Karpas-422 (cell line): ENCODE measurements at regions not wholly inside any gene's neighbourhood (a gene's known extent, or its start where the extent isn't known, plus 50 kb on each side); places are given as distances from the start of the nearest gene placed in this dataset.
"Not testable (repeated sequence)": the region's sequence is repeated elsewhere in the genome, so short reads cannot be mapped to it uniquely, and the experiment has no call there.

ENCODE experiments used
- DNase-seq: peaks from one replicate; pipeline ENCODE4 v3.0.0-alpha.2; 2015
- H2AFZ ChIP-seq: fragments of 200-600 bp; sonication (generic); 2 replicates; pipeline ENCODE4 v1.6.1; 2014; ENCODE audit warnings: antibody characterized with exemption, low read length, mixed read lengths
- H3K27ac ChIP-seq: fragments of 200-600 bp; sonication (generic); 2 replicates; pipeline ENCODE4 v1.5.1; 2014; ENCODE audit warnings: mild to moderate bottlenecking, low read length, moderate library complexity
- H3K27me3 ChIP-seq: fragments of 200-600 bp; sonication (generic); 2 replicates; pipeline ENCODE4 v1.6.1; 2014; ENCODE audit warnings: low read length, mixed read lengths
- H3K36me3 ChIP-seq: fragments of 200-600 bp; sonication (generic); 2 replicates; pipeline ENCODE4 v1.6.1; 2014; ENCODE audit warnings: low read length, mixed read lengths; ENCODE audit not compliant: insufficient read depth
- H3K4me1 ChIP-seq: fragments of 200-600 bp; sonication (generic); 2 replicates; pipeline ENCODE4 v1.6.1; 2014; ENCODE audit warnings: mild to moderate bottlenecking, low read length, mixed read lengths
- H3K4me2 ChIP-seq: fragments of 200-600 bp; sonication (generic); 2 replicates; pipeline ENCODE4 v1.6.1; 2014; ENCODE audit warnings: low read length, low read depth, mild to moderate bottlenecking; ENCODE audit not compliant: poor library complexity, severe bottlenecking
- H3K4me3 ChIP-seq: fragments of 200-600 bp; sonication (generic); 2 replicates; pipeline ENCODE4 v1.5.1; 2014; ENCODE audit warnings: mild to moderate bottlenecking, antibody characterized with exemption, low read length, mixed read lengths
- H3K79me2 ChIP-seq: fragments of 200-600 bp; sonication (generic); 2 replicates; pipeline ENCODE4 v1.6.1; 2014; ENCODE audit warnings: mild to moderate bottlenecking, low read length, mixed read lengths
- H3K9ac ChIP-seq: fragments of 200-600 bp; sonication (generic); 2 replicates; pipeline ENCODE4 v1.6.0; 2014; ENCODE audit warnings: low read length
- H3K9me2 ChIP-seq: fragments of 200-600 bp; sonication (generic), shearing (Covaris generic); replicated peaks from 2 replicates; pipeline ENCODE4 v1.6.0; 2014; ENCODE audit warnings: mild to moderate bottlenecking, low read length, moderate library complexity; ENCODE audit not compliant: insufficient read depth
- H3K9me3 ChIP-seq: fragments of 300-700, 200-600 bp; sonication (generic); 2 replicates; pipeline ENCODE4 v1.6.1; 2014; ENCODE audit warnings: low read length, mixed read lengths
- H4K20me1 ChIP-seq: fragments of 200-600 bp; sonication (generic); 2 replicates; pipeline ENCODE4 v1.6.1; 2014; ENCODE audit warnings: mild to moderate bottlenecking, antibody characterized with exemption, low read length, low read depth; ENCODE audit not compliant: insufficient read depth

- no peak overlapping the region for H3K4me2 ChIP-seq
- H3K9ac ChIP-seq: no peak overlapping the region
- no peaks in the 10 kb centered on the region for H3K4me1 ChIP-seq
- H3K27me3 ChIP-seq: no peaks in the 10 kb centered on the region
- no peaks in the 10 kb centered on the region for H3K36me3 ChIP-seq
- H2AFZ ChIP-seq: no peak overlapping the region
- H3K27ac ChIP-seq: no peak overlapping the region
- H3K79me2 ChIP-seq: no peaks in the 10 kb centered on the region
- H4K20me1 ChIP-seq: no peaks in the 10 kb centered on the region
- DNase-seq: no peak
- H3K9me2 ChIP-seq: no peaks in the 10 kb centered on the region
- no peaks in the 10 kb centered on the region for H3K9me3 ChIP-seq
- H3K4me3 ChIP-seq: no peak overlapping the region
Observed at GRCh38 chr13:30520571-30520970, 54.8 kb upstream of the HMGB1 start.

DNA sequence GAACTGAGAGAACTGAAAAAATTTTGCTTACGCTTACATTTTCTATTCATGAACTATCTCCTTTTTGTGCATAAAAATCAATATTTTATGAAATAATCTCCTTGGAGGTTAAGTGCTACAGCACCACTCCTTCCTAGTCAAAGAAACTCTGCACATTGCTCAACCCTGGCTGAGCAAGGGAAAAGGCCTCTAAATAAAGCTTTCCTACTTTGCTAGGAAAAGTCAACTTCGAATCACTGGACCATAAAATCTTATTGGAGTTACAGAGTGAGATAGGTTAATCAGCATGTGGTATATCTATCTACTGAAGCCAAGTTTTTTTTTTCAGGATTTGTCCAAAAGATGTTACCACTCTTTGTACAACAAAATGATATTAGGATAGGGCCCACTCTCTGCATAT, 57.5 kb upstream of the HMGB1 start:
- H3K79me2 ChIP-seq: no peaks in the 10 kb centered on the region
- DNase-seq: no peak

GRCh38 chr13:30523817-30524216, 58.1 kb upstream of the HMGB1 start:
- DNase-seq, H3K9me3 ChIP-seq, H3K36me3 ChIP-seq, H2AFZ ChIP-seq, H3K9ac ChIP-seq, H4K20me1 ChIP-seq, H3K9me2 ChIP-seq, H3K4me1 ChIP-seq, H3K4me3 ChIP-seq, H3K27ac ChIP-seq, H3K27me3 ChIP-seq, H3K4me2 ChIP-seq, H3K79me2 ChIP-seq: not testable (repeated sequence)

More for the DNA sequence above, 57.5 kb upstream of the HMGB1 start:
- H3K27me3 ChIP-seq: no peaks in the 10 kb centered on the region
- no peaks in the 10 kb centered on the region for H3K9me2 ChIP-seq
- no peaks in the 10 kb centered on the region for H3K4me1 ChIP-seq
- no peaks in the 10 kb centered on the region for H4K20me1 ChIP-seq
- no peak overlapping the region for H3K4me2 ChIP-seq
- H2AFZ ChIP-seq: no peak overlapping the region
- no peaks in the 10 kb centered on the region for H3K9me3 ChIP-seq
- no peak overlapping the region for H3K4me3 ChIP-seq
- H3K27ac ChIP-seq: no peak overlapping the region
- H3K9ac ChIP-seq: no peak overlapping the region
- H3K36me3 ChIP-seq: no peaks in the 10 kb centered on the region

- not testable (repeated sequence) for H3K79me2 ChIP-seq, H3K9me3 ChIP-seq, H3K27me3 ChIP-seq, H3K9me2 ChIP-seq, DNase-seq, H3K4me1 ChIP-seq, H4K20me1 ChIP-seq, H3K27ac ChIP-seq, H3K36me3 ChIP-seq, H3K4me2 ChIP-seq, H3K4me3 ChIP-seq, H2AFZ ChIP-seq, H3K9ac ChIP-seq
Observed at GRCh38 chr13:30525212-30525611, 59.5 kb upstream of the HMGB1 start.

DNA sequence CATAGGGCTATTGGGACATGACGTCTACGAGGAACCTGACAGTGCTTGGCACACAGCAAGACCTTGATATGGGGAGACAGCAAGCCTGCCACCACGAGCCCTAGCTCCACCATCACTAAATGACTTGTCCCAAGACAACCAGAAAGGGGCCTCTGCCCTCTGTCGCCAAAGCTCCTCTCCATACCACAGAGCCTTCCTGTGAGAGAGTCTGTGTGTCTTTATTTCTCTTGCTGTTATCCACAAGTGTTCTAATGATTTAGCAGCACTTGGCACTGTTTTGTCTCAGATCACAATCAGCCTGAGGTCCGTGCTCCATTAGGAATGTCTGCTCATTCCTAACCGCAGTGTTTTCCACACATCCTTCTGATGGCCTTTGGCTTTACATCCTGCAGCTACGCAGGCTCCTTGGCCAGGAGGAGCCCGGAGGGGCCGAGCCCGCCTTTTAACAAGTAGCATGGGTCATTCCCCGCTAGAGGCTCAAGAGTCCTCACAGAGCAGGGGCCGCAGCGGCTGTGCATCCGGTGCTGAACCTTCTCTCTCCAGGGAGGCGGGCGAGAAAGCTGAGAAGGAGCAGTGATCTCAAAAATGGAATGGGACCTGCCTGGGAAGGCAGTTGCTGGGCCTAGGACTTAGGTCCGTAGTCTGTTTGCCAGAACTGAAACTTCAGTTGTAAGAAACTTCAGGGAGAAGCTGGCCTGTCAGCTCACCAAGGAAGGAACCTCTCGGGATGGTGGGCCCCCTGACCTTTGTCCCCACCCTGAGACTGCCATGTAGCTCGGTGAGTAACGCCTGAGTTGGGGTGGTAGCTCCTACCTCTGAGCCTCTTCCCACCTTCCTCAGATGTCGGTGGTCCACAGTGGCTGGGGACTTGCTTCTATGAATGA, 61.1 kb upstream of the HMGB1 start:
- Histone ChIP-seq H3K36me3 (no peaks in the 10 kb centered on the region), H3K27ac (no peak overlapping the region), H3K4me2 (no peak overlapping the region), H3K4me1 (no peaks in the 10 kb centered on the region), H3K9ac (no peak overlapping the region), H4K20me1 (no peaks in the 10 kb centered on the region), H3K27me3 (no peaks in the 10 kb centered on the region), H3K4me3 (no peak overlapping the region), H3K79me2 (no peaks in the 10 kb centered on the region), H3K9me2 (no peaks in the 10 kb centered on the region), H3K9me3 (no peaks in the 10 kb centered on the region), H2AFZ (no peak overlapping the region)
- DNase-seq: no peak

GRCh38 chr13:30529085-30529834, 63.5 kb upstream of the HMGB1 start:
- Histone ChIP-seq H3K9me2 (no peaks in the 10 kb centered on the region), H3K27ac (no peak overlapping the region), H3K9ac (no peak overlapping the region), H4K20me1 (no peaks in the 10 kb centered on the region), H3K4me3 (no peak overlapping the region), H2AFZ (no peak overlapping the region), H3K4me1 (no peaks in the 10 kb centered on the region), H3K27me3 (no peaks in the 10 kb centered on the region), H3K36me3 (no peaks in the 10 kb centered on the region), H3K79me2 (no peaks in the 10 kb centered on the region), H3K4me2 (no peak overlapping the region), H3K9me3 (no peaks in the 10 kb centered on the region)
- no peak for DNase-seq

GRCh38 chr13:30535046-30535445, 69.3 kb upstream of the HMGB1 start:
- no peak overlapping the region for H3K4me3 ChIP-seq
- H2AFZ ChIP-seq: no peak overlapping the region
- no peak overlapping the region for H3K27ac ChIP-seq
- H3K27me3 ChIP-seq: no peaks in the 10 kb centered on the region
- DNase-seq: no peak
- H3K79me2 ChIP-seq: no peaks in the 10 kb centered on the region
- H3K9me3 ChIP-seq: no peaks in the 10 kb centered on the region
- H3K9me2 ChIP-seq: no peaks in the 10 kb centered on the region
- H3K9ac ChIP-seq: no peak overlapping the region
- H3K4me1 ChIP-seq: no peaks in the 10 kb centered on the region
- H4K20me1 ChIP-seq: no peaks in the 10 kb centered on the region
- no peak overlapping the region for H3K4me2 ChIP-seq
- H3K36me3 ChIP-seq: no peaks in the 10 kb centered on the region

- H3K79me2 ChIP-seq: no peaks in the 10 kb centered on the region
- H3K4me1 ChIP-seq: no peaks in the 10 kb centered on the region
- no peaks in the 10 kb centered on the region for H3K36me3 ChIP-seq
- no peaks in the 10 kb centered on the region for H4K20me1 ChIP-seq
- no peak overlapping the region for H2AFZ ChIP-seq
- H3K27ac ChIP-seq: no peak overlapping the region
- H3K27me3 ChIP-seq: no peaks in the 10 kb centered on the region
- H3K9me3 ChIP-seq: no peaks in the 10 kb centered on the region
- no peaks in the 10 kb centered on the region for H3K9me2 ChIP-seq
- no peak overlapping the region for H3K4me3 ChIP-seq
- DNase-seq: no peak
- H3K9ac ChIP-seq: no peak overlapping the region
- H3K4me2 ChIP-seq: no peak overlapping the region
Observed at GRCh38 chr13:30545320-30545719, 72.4 kb upstream of the USPL1 start.
